WTC11 (cell line): ENCODE measurements at regions not wholly inside any gene's neighbourhood (a gene's known extent, or its start where the extent isn't known, plus 50 kb on each side); places are given as distances from the start of the nearest gene placed in this dataset.

Experiments
- ATAC-seq: fragments of 200-7000 bp; cut with Tn5 transposase; 2 replicates; pipeline ENCODE4 v1.10.0; 2021; ENCODE audit warnings: mild to moderate bottlenecking, moderate library complexity
- CTCF ChIA-PET: fragments of 300-600 bp; sonication (Branson Sonifier 250); formaldehyde crosslinking; loops from one replicate; lab custom pipeline; 2021; ENCODE audit warnings: antibody characterized with exemption; lab: Charles Lee
- POLR2A ChIA-PET: fragments of 350-600 bp; sonication (Branson Sonifier 250); formaldehyde crosslinking; loops from one replicate; lab custom pipeline; 2021; ENCODE audit warnings: antibody characterized with exemption; lab: Charles Lee
- DNase-seq: peaks from one replicate; pipeline ENCODE4 v3.0.0; 2021; ENCODE audit warnings: low spot score
- H3K27ac Mint-ChIP-seq: 2 replicates; pipeline ENCODE4 v1.8.0; 2021; ENCODE audit warnings: mixed read lengths
- H3K27me3 Mint-ChIP-seq: 2 replicates; pipeline ENCODE4 v1.8.0; 2021; ENCODE audit warnings: low read depth, mild to moderate bottlenecking, moderate library complexity, mixed read lengths
- H3K36me3 Mint-ChIP-seq: 2 replicates; pipeline ENCODE4 v1.8.0; 2021; ENCODE audit warnings: mixed read lengths
- H3K4me1 Mint-ChIP-seq: 2 replicates; pipeline ENCODE4 v1.8.0; 2022; ENCODE audit warnings: mixed read lengths
- H3K4me3 Mint-ChIP-seq: 2 replicates; pipeline ENCODE4 v1.8.0; 2021; ENCODE audit warnings: mild to moderate bottlenecking, moderate library complexity, mixed read lengths
- H3K9me3 Mint-ChIP-seq: 2 replicates; pipeline ENCODE4 v1.8.0; 2021; ENCODE audit warnings: mixed read lengths
- CTCF ChIP-seq: fragments of 200-600 bp; IDR thresholded peaks from 2 replicates; pipeline ENCODE4 v1.8.0; 2022; ENCODE audit warnings: antibody characterized with exemption
- GABPB1 ChIP-seq: sonication (generic); formaldehyde crosslinking; IDR thresholded peaks from 2 replicates; pipeline ENCODE4 v1.8.1; 2023; ENCODE audit warnings: mild to moderate bottlenecking, missing genetic modification reagents
- HMGA2 ChIP-seq: fragments of 250-450 bp; sonication (Bioruptor Pico); IDR thresholded peaks from 2 replicates; pipeline ENCODE4 v1.4.0; 2021; ENCODE audit warnings: mild to moderate bottlenecking, moderate library complexity
- IRF2 ChIP-seq: sonication (generic); formaldehyde crosslinking; IDR thresholded peaks from 2 replicates; pipeline ENCODE4 v1.8.0; 2022; ENCODE audit warnings: low read depth, missing genetic modification reagents, borderline replicate concordance
- MYBL2 ChIP-seq: sonication (generic); formaldehyde crosslinking; IDR thresholded peaks from 2 replicates; pipeline ENCODE4 v1.8.1; 2023; ENCODE audit warnings: mild to moderate bottlenecking, moderate library complexity, missing genetic modification reagents
- NR3C1 ChIP-seq: sonication (generic); formaldehyde crosslinking; conservative IDR thresholded peaks from 2 replicates; pipeline ENCODE4 v1.8.1; 2023; ENCODE audit warnings: low read depth, mild to moderate bottlenecking, missing genetic modification reagents
- RELA ChIP-seq: sonication (generic); formaldehyde crosslinking; IDR thresholded peaks from 2 replicates; pipeline ENCODE4 v1.8.1; 2022; ENCODE audit warnings: missing genetic modification reagents, mild to moderate bottlenecking, borderline replicate concordance
- TP53 ChIP-seq: sonication (generic); formaldehyde crosslinking; IDR thresholded peaks from 2 replicates; pipeline ENCODE4 v1.8.1; 2023; ENCODE audit warnings: mild to moderate bottlenecking, missing genetic modification reagents
- ZNF138 ChIP-seq: sonication (generic); formaldehyde crosslinking; conservative IDR thresholded peaks from 2 replicates; pipeline ENCODE4 v1.8.1; 2022; ENCODE audit warnings: mild to moderate bottlenecking, moderate library complexity, missing genetic modification reagents
- ZNF423 ChIP-seq: fragments of 250-450 bp; sonication (Bioruptor Pico); IDR thresholded peaks from 2 replicates; pipeline ENCODE4 v2.1.2; 2022; ENCODE audit warnings: mild to moderate bottlenecking, moderate library complexity
- ZNF425 ChIP-seq: fragments of 250-450 bp; sonication (Bioruptor Pico); conservative IDR thresholded peaks from 2 replicates; pipeline ENCODE4 v1.9.0; 2021; ENCODE audit warnings: mild to moderate bottlenecking
- TF ChIP-seq, protein P1 (sequence below): sonication (generic); formaldehyde crosslinking; IDR thresholded peaks from 2 replicates; pipeline ENCODE4 v1.8.0; 2023; ENCODE audit warnings: missing genetic modification reagents, mild to moderate bottlenecking, borderline replicate concordance
- TF ChIP-seq, protein P2 (sequence below): sonication (generic); formaldehyde crosslinking; IDR thresholded peaks from 2 replicates; pipeline ENCODE4 v1.8.0; 2022; ENCODE audit warnings: mild to moderate bottlenecking, missing genetic modification reagents
- TF ChIP-seq, protein P3 (sequence below): sonication (generic); formaldehyde crosslinking; IDR thresholded peaks from 2 replicates; pipeline ENCODE4 v1.8.1; 2022; ENCODE audit warnings: low read depth, mild to moderate bottlenecking, moderate library complexity, missing genetic modification reagents, borderline replicate concordance

DNA sequence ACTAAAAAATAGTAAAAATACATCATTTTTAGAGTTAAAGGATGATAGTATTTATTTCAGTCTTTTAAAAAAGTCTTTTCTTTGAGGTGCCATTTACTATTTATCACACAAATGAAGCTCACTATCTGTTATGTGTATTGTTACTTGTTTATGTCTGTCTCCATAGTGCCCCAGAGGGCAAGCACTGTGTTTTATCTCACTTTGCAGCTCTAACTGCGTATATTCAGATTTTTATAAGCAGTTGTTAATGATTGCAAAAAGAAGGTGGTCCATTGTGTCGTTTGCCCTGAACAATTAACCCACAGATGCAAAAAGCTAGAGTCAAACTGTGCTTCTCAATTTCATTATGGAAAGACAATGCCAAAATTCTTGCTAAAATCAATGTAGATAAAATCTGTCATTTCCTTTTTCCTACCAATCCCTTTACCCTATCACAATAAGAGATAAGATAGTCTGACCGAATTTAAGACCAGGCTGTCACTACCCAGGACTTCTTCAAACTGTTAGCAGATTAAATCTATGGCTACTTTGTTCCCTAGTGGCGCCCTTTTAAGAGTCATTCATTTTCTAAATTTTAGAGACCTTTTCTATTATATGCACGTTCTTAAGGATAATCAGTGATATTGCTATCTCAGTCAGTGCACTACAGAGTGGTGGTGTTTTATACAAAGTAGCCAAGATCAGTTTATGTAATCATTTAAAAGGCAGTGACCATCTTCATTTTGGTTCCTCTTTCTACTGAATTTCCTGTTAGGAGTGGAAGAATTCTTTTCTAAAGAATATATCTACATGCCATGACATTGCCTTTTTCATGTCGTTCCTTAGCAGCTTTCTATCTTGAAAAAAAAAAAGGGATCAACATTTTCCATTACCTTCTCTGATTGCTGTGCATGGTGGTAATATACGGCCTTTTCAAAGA lies 133.1 kb upstream of the PRDM1 start:
- peaks cover 6% of the 10 kb centered on the region; the same call in 1 of the 2 replicates for H3K9me3 Mint-ChIP-seq
- no peak overlapping the region for H3K4me3 Mint-ChIP-seq
- CTCF ChIA-PET = no interaction called here
- TF ChIP-seq RELA (CRISPR knock-in tag) (no peak), MYBL2 (CRISPR knock-in tag) (no peak), NR3C1 (no peak)
- POLR2A ChIA-PET = no interaction called here
- H3K4me1 Mint-ChIP-seq = peaks cover 35% of the 10 kb centered on the region
- peak; percentile 56 for ATAC-seq
- no peak for DNase-seq
- H3K27me3 Mint-ChIP-seq = no peaks in the 10 kb centered on the region
- H3K36me3 Mint-ChIP-seq = no peaks in the 10 kb centered on the region
- peak overlapping the region; percentile 76; the same call in 1 of the 2 replicates for H3K27ac Mint-ChIP-seq

DNA sequence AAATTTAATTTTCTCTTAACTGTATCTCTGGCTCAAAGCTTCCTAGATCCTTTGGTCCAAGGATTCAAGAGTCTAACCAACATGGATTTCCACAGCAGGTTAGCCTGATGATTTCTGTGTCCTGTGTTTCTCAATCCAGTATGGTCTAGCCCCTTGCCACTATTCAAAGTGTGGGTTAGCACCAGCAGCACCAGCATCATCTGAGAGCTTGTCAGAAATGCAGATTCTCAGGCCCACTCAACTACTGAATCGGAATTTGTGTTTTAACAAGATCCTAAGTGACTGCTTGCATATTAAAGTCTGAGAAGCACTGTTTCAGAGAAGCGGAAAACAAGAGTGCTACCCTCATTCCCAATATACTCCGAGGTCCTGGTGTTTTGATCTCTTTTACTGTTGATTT lies 133.8 kb upstream of the PRDM1 start:
- no peak overlapping the region for H3K27ac Mint-ChIP-seq
- CTCF ChIA-PET = no interaction called here

DNA sequence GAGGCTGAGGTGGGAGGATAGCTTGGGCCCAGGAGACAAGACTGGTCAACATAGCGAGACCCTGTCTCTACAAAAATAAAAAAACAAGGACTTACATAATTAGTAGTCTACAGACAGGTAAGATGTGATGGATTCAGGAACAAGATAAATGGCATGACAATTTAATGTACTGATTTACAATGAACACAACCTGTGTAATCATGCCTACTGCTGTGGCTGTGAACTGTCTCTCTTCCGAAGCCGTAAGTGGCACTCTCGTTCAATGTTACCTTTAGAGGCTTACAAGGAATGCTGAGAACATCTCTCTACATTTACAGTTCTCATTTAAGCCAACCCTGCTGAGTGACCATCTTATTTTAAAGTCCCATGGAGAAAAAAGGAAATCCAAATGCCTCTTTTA lies 134.8 kb upstream of the PRDM1 start:
- Mint-ChIP-seq H3K36me3 (no peaks in the 10 kb centered on the region), H3K4me3 (no peak overlapping the region), H3K9me3 (peaks cover 6% of the 10 kb centered on the region; the same call in 1 of the 2 replicates), H3K4me1 (peaks cover 35% of the 10 kb centered on the region), H3K27ac (no peak overlapping the region), H3K27me3 (no peaks in the 10 kb centered on the region)
- POLR2A ChIA-PET = interaction anchor here (0.6 kb wide), 1 partner anchor 865 kb away, joined by 6 read pairs; no protein-coding TSS in a partner anchor
- CTCF ChIA-PET = no interaction called here
- DNase-seq = no peak
- TF ChIP-seq ZNF138 (CRISPR knock-in tag) (no peak), TP53 (CRISPR knock-in tag) (no peak)
- TF ChIP-seq, protein P1, sequence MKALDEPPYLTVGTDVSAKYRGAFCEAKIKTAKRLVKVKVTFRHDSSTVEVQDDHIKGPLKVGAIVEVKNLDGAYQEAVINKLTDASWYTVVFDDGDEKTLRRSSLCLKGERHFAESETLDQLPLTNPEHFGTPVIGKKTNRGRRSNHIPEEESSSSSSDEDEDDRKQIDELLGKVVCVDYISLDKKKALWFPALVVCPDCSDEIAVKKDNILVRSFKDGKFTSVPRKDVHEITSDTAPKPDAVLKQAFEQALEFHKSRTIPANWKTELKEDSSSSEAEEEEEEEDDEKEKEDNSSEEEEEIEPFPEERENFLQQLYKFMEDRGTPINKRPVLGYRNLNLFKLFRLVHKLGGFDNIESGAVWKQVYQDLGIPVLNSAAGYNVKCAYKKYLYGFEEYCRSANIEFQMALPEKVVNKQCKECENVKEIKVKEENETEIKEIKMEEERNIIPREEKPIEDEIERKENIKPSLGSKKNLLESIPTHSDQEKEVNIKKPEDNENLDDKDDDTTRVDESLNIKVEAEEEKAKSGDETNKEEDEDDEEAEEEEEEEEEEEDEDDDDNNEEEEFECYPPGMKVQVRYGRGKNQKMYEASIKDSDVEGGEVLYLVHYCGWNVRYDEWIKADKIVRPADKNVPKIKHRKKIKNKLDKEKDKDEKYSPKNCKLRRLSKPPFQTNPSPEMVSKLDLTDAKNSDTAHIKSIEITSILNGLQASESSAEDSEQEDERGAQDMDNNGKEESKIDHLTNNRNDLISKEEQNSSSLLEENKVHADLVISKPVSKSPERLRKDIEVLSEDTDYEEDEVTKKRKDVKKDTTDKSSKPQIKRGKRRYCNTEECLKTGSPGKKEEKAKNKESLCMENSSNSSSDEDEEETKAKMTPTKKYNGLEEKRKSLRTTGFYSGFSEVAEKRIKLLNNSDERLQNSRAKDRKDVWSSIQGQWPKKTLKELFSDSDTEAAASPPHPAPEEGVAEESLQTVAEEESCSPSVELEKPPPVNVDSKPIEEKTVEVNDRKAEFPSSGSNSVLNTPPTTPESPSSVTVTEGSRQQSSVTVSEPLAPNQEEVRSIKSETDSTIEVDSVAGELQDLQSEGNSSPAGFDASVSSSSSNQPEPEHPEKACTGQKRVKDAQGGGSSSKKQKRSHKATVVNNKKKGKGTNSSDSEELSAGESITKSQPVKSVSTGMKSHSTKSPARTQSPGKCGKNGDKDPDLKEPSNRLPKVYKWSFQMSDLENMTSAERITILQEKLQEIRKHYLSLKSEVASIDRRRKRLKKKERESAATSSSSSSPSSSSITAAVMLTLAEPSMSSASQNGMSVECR = no peak
- TF ChIP-seq, all 79 proteins: peak for 0
- ATAC-seq = no peak

More for the DNA sequence above, 133.8 kb upstream of the PRDM1 start:
- POLR2A ChIA-PET = no interaction called here
- peaks cover 6% of the 10 kb centered on the region; the same call in 1 of the 2 replicates for H3K9me3 Mint-ChIP-seq
- TF ChIP-seq HMGA2 (no peak), IRF2 (no peak), ZNF138 (CRISPR knock-in tag) (no peak)
- TF ChIP-seq, all 79 proteins: peak for 0
- DNase-seq (no peak), ATAC-seq (peak; percentile 12; the same call in 1 of the 2 replicates)
- H3K36me3 Mint-ChIP-seq = no peaks in the 10 kb centered on the region
- H3K27me3 Mint-ChIP-seq = no peaks in the 10 kb centered on the region
- H3K4me3 Mint-ChIP-seq = no peak overlapping the region
- peaks cover 35% of the 10 kb centered on the region for H3K4me1 Mint-ChIP-seq

DNA sequence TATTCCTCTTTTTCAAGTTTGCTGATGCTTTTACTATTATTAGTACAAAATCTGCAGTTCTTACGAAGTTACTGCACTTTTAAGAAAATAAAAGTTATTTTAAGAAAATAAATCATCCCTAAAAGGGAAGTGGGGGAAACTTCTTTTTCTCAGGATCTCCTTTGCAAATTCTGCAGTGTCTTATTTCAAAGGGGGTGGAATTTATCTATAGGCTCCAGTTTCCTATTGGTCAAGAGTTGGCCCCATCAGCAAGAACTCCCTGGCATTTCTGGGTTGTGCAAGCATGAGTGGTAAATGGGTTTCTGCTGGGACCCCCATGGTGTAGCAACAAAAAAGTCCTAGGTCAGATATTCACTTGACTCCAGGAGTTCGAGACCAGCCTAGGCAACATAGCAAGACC lies 136.3 kb upstream of the PRDM1 start:
- Mint-ChIP-seq H3K4me1 (peaks cover 35% of the 10 kb centered on the region), H3K27me3 (no peaks in the 10 kb centered on the region; the same call in 1 of the 2 replicates), H3K27ac (no peak overlapping the region), H3K4me3 (no peak overlapping the region), H3K36me3 (no peaks in the 10 kb centered on the region), H3K9me3 (peaks cover 6% of the 10 kb centered on the region; the same call in 1 of the 2 replicates)
- peak; percentile 30 for DNase-seq
- ChIA-PET CTCF (no interaction called here), POLR2A (no interaction called here)
- ATAC-seq = peak; percentile 74
- TF ChIP-seq ZNF425 (CRISPR knock-in tag) = no peak
- TF ChIP-seq, protein P2, sequence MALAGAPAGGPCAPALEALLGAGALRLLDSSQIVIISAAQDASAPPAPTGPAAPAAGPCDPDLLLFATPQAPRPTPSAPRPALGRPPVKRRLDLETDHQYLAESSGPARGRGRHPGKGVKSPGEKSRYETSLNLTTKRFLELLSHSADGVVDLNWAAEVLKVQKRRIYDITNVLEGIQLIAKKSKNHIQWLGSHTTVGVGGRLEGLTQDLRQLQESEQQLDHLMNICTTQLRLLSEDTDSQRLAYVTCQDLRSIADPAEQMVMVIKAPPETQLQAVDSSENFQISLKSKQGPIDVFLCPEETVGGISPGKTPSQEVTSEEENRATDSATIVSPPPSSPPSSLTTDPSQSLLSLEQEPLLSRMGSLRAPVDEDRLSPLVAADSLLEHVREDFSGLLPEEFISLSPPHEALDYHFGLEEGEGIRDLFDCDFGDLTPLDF (CRISPR knock-in tag) = no peak
- TF ChIP-seq RELA (CRISPR knock-in tag) = no peak
- TF ChIP-seq IRF2 = no peak
- TF ChIP-seq ZNF423 (CRISPR knock-in tag) = no peak
- no peak for TF ChIP-seq CTCF
- no peak for TF ChIP-seq GABPB1 (CRISPR knock-in tag)
- TF ChIP-seq, protein P3, sequence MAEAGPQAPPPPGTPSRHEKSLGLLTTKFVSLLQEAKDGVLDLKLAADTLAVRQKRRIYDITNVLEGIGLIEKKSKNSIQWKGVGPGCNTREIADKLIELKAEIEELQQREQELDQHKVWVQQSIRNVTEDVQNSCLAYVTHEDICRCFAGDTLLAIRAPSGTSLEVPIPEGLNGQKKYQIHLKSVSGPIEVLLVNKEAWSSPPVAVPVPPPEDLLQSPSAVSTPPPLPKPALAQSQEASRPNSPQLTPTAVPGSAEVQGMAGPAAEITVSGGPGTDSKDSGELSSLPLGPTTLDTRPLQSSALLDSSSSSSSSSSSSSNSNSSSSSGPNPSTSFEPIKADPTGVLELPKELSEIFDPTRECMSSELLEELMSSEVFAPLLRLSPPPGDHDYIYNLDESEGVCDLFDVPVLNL = no peak
- no peak for TF ChIP-seq NR3C1
